ENCODE measurements at regions not wholly inside any gene's neighbourhood (a gene's known extent, or its start where the extent isn't known, plus 50 kb on each side); places are given as distances from the start of the nearest gene placed in this dataset.

DNA sequence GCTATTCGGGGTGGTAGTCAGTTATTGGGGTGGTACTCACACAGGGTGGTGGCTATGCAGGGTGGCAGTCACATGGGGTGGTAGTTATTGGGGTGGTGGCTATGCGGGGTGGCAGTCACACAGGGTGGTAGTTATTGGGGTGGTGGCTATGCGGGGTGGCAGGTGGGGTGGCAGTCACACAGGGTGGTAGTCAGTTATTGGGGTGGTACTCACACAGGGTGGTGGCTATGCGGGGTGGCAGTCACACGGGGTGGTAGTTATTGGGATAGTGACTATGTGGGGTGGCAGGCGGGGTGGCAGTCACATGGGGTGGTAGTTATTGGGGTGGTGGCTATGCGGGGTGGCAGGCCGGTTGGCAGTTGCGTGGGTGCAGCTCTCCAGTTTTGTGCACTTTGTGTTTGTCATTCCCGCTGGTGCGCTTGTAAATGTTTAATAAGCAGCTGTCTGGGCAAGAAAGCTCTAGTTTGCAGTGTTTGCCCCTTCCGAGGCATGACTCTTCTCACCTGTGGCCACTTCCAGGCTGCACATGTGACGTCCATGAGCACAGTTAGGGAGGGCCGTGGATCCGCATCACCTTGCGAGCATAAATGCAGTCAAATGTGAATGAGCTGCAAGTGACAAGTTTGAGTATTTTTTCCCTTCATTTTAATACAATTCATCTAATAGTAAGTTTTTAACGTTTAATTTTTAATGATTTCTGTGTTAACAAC is 219.0 kb upstream of the CST7 start:
- Histone ChIP-seq H2AFZ (replicated peaks) (no peak overlapping the region), H3K4me3 (no peak overlapping the region), H3K79me2 (ENCODE audit: low read depth) (no peaks in the 10 kb centered on the region), H4K20me1 (ENCODE audit: low read depth) (no peaks in the 10 kb centered on the region), H3K9me3 (ENCODE audit: low read depth) (no peaks in the 10 kb centered on the region), H3K27me3 (no peaks in the 10 kb centered on the region), H3K4me2 (no peak overlapping the region), H3K4me1 (no peaks in the 10 kb centered on the region), H3K9ac (no peak overlapping the region), H3K36me3 (no peaks in the 10 kb centered on the region), H3F3A (ENCODE audit: low read depth) (no peaks in the 10 kb centered on the region), H3K27ac (no peak overlapping the region)
- Mint-ChIP-seq H3K27ac (no peak overlapping the region), H3K4me3 (no peak overlapping the region), H3K9me3 (no peaks in the 10 kb centered on the region), H3K36me3 (no peaks in the 10 kb centered on the region), H3K4me1 (peaks cover under 1% of the 10 kb centered on the region), H3K27me3 (ENCODE audit: insufficient read depth, low read depth) (peaks cover 1% of the 10 kb centered on the region)
- TF ChIP-seq EZH2 (IDR thresholded peaks at IDR 0.05) (no peak), EZH2phosphoT487 (IDR thresholded peaks at IDR 0.05) (no peak)
- TF ChIP-seq, protein P1, sequence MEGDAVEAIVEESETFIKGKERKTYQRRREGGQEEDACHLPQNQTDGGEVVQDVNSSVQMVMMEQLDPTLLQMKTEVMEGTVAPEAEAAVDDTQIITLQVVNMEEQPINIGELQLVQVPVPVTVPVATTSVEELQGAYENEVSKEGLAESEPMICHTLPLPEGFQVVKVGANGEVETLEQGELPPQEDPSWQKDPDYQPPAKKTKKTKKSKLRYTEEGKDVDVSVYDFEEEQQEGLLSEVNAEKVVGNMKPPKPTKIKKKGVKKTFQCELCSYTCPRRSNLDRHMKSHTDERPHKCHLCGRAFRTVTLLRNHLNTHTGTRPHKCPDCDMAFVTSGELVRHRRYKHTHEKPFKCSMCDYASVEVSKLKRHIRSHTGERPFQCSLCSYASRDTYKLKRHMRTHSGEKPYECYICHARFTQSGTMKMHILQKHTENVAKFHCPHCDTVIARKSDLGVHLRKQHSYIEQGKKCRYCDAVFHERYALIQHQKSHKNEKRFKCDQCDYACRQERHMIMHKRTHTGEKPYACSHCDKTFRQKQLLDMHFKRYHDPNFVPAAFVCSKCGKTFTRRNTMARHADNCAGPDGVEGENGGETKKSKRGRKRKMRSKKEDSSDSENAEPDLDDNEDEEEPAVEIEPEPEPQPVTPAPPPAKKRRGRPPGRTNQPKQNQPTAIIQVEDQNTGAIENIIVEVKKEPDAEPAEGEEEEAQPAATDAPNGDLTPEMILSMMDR (IDR thresholded peaks at IDR 0.05): no peak
- DNase-seq (ENCODE audit: low spot score): no peak

DNA sequence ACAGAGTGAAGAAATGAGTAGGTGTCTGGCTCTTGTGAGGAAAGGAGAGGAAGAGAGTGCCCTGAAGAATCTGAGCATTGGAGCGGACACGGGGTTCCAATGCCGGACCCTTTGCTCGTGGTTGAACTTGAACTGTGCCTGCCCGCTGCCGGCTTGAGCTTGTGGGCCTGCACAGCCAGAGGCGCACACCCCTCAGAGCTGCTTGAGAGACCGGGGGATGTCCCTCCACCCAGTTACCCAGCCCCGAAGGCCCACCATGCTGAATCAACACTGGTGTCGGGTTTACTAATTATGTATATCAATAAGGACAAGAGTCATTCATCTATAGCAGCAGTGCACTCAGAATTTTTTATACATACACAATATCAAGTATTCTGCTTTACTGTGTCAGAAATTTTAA is 218.3 kb upstream of the CST7 start:
- Histone ChIP-seq H4K20me1 (ENCODE audit: low read depth) (no peaks in the 10 kb centered on the region), H3K36me3 (no peaks in the 10 kb centered on the region), H3K27me3 (no peaks in the 10 kb centered on the region), H3K4me1 (no peaks in the 10 kb centered on the region), H3K4me2 (no peak overlapping the region), H2AFZ (replicated peaks) (no peak overlapping the region), H3K27ac (no peak overlapping the region), H3F3A (ENCODE audit: low read depth) (no peaks in the 10 kb centered on the region), H3K79me2 (ENCODE audit: low read depth) (no peaks in the 10 kb centered on the region), H3K4me3 (no peak overlapping the region), H3K9me3 (ENCODE audit: low read depth) (no peaks in the 10 kb centered on the region), H3K9ac (no peak overlapping the region)
- no peak for DNase-seq (ENCODE audit: low spot score)
- H3K4me1 Mint-ChIP-seq: peaks cover 7% of the 10 kb centered on the region
- no peaks in the 10 kb centered on the region for H3K27me3 Mint-ChIP-seq (ENCODE audit: insufficient read depth, low read depth)
- no peaks in the 10 kb centered on the region for H3K36me3 Mint-ChIP-seq
- no peak overlapping the region for H3K27ac Mint-ChIP-seq
- H3K9me3 Mint-ChIP-seq: no peaks in the 10 kb centered on the region
- H3K4me3 Mint-ChIP-seq: no peak overlapping the region
- no peak for TF ChIP-seq EZH2 (IDR thresholded peaks at IDR 0.05)
- TF ChIP-seq, protein P1 (IDR thresholded peaks at IDR 0.05): no peak
- no peak for TF ChIP-seq EZH2phosphoT487 (IDR thresholded peaks at IDR 0.05)

DNA sequence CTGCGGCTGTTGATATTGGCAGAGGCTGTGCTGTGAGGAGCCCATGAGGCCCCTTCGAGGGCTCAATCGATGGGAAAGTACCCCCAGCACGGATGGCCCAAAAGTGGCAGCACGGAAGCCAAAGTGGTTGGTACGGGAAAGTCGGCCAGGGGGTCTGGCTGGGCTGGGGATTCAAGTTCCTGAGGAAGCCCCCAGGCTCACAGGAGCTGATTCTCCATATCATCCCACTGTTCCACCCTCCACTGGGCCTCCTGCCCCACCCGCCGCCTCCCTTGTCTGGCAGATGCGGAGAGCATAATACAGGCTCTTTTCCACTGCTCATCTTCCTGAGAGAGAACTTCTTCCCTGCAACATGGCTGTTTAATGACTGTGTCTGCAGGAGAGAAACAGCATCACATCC is 217.8 kb upstream of the CST7 start:
- no peak overlapping the region for H3K4me3 ChIP-seq
- no peak overlapping the region for H3K9ac ChIP-seq
- H2AFZ ChIP-seq (replicated peaks): no peak overlapping the region
- no peaks in the 10 kb centered on the region for H4K20me1 ChIP-seq (ENCODE audit: low read depth)
- H3K4me2 ChIP-seq: no peak overlapping the region
- no peak overlapping the region for H3K27ac ChIP-seq
- no peaks in the 10 kb centered on the region for H3K27me3 ChIP-seq
- TF ChIP-seq, protein P1 (IDR thresholded peaks at IDR 0.05): no peak
- TF ChIP-seq EZH2 (IDR thresholded peaks at IDR 0.05): no peak
- no peak for TF ChIP-seq EZH2phosphoT487 (IDR thresholded peaks at IDR 0.05)
- no peak for DNase-seq (ENCODE audit: low spot score)
- no peaks in the 10 kb centered on the region for H3K79me2 ChIP-seq (ENCODE audit: low read depth)
- H3K27me3 Mint-ChIP-seq (ENCODE audit: insufficient read depth, low read depth): no peaks in the 10 kb centered on the region
- no peak overlapping the region for H3K27ac Mint-ChIP-seq
- no peaks in the 10 kb centered on the region for H3K36me3 Mint-ChIP-seq
- no peak overlapping the region for H3K4me3 Mint-ChIP-seq
- H3K4me1 Mint-ChIP-seq: peaks cover 9% of the 10 kb centered on the region
- no peaks in the 10 kb centered on the region for H3K9me3 Mint-ChIP-seq
- H3F3A ChIP-seq (ENCODE audit: low read depth): no peaks in the 10 kb centered on the region
- H3K4me1 ChIP-seq: no peaks in the 10 kb centered on the region
- no peaks in the 10 kb centered on the region for H3K36me3 ChIP-seq
- H3K9me3 ChIP-seq (ENCODE audit: low read depth): no peaks in the 10 kb centered on the region

Measured in neural progenitor cell (in vitro differentiated cells).